SK-N-SH treated with all-trans-retinoic acid at 6 μM for 48 hours (cell line): ENCODE measurements at regions not wholly inside any gene's neighbourhood (a gene's known extent, or its start where the extent isn't known, plus 50 kb on each side); places are given as distances from the start of the nearest gene placed in this dataset.

Source experiments
- ATAC-seq: fragments of 200-7000 bp; cut with Tn5 transposase; 3 replicates; pipeline ENCODE4 v1.9.1; 2020; ENCODE audit warnings: mild to moderate bottlenecking, moderate library complexity
- ARNTL ChIP-seq: fragments of 450-650 bp; formaldehyde crosslinking; IDR thresholded peaks from 2 replicates; pipeline ENCODE4 v1.5.0; 2020; ENCODE audit warnings: low read depth, mild to moderate bottlenecking, moderate library complexity, borderline replicate concordance
- BACH2 ChIP-seq: fragments of 250-450 bp; sonication (Bioruptor Pico); IDR thresholded peaks from 2 replicates; pipeline ENCODE4 v1.9.0; 2021; ENCODE audit warnings: mild to moderate bottlenecking, borderline replicate concordance
- CREB5 ChIP-seq: fragments of 250-450 bp; sonication (Bioruptor Pico); IDR thresholded peaks from 2 replicates; pipeline ENCODE4 v1.5.1; 2020; ENCODE audit warnings: low read depth, mild to moderate bottlenecking, moderate library complexity
- CSDC2 ChIP-seq: fragments of 250-450 bp; sonication (Bioruptor Pico); IDR thresholded peaks from 2 replicates; pipeline ENCODE4 v1.5.0; 2020; ENCODE audit warnings: mild to moderate bottlenecking, moderate library complexity
- CSRNP3 ChIP-seq: fragments of 250-450 bp; sonication (Bioruptor Pico); IDR thresholded peaks from 2 replicates; pipeline ENCODE4 v1.5.1; 2021; ENCODE audit warnings: mild to moderate bottlenecking, moderate library complexity
- ESRRG ChIP-seq: fragments of 250-450 bp; sonication (Bioruptor Pico); IDR thresholded peaks from 2 replicates; pipeline ENCODE4 v1.6.1; 2021; ENCODE audit warnings: mild to moderate bottlenecking
- GLIS3 ChIP-seq: fragments of 250-450 bp; sonication (Bioruptor Pico); IDR thresholded peaks from 2 replicates; pipeline ENCODE4 v1.5.0; 2020; ENCODE audit warnings: mild to moderate bottlenecking, moderate library complexity
- ISL1 ChIP-seq: fragments of 250-450 bp; sonication (Bioruptor Pico); IDR thresholded peaks from 2 replicates; pipeline ENCODE4 v2.1.2; 2022; ENCODE audit warnings: mild to moderate bottlenecking, moderate library complexity
- OSR1 ChIP-seq: fragments of 250-450 bp; sonication (Bioruptor Pico); IDR thresholded peaks from 2 replicates; pipeline ENCODE4 v1.8.0; 2022; ENCODE audit warnings: moderate library complexity, mild to moderate bottlenecking, inconsistent platforms
- PATZ1 ChIP-seq: fragments of 250-450 bp; sonication (Bioruptor Pico); IDR thresholded peaks from 2 replicates; pipeline ENCODE4 v1.8.0; 2020; ENCODE audit warnings: mild to moderate bottlenecking, moderate library complexity, borderline replicate concordance
- POU6F1 ChIP-seq: fragments of 250-450 bp; sonication (Bioruptor Pico); IDR thresholded peaks from 2 replicates; pipeline ENCODE4 v1.8.0; 2021; ENCODE audit warnings: low read depth, mild to moderate bottlenecking, moderate library complexity, borderline replicate concordance
- SNAI2 ChIP-seq: fragments of 250-450 bp; sonication (Bioruptor Pico); IDR thresholded peaks from 2 replicates; pipeline ENCODE4 v1.5.0; 2020; ENCODE audit warnings: mild to moderate bottlenecking, moderate library complexity
- TCF4 ChIP-seq: fragments of 250-450 bp; sonication (Bioruptor Pico); IDR thresholded peaks from 2 replicates; pipeline ENCODE4 v1.8.0; 2021; ENCODE audit warnings: mild to moderate bottlenecking, moderate library complexity, borderline replicate concordance
- TOX ChIP-seq: fragments of 250-450 bp; sonication (Bioruptor Pico); IDR thresholded peaks from 2 replicates; pipeline ENCODE4 v1.8.0; 2021; ENCODE audit warnings: mild to moderate bottlenecking, moderate library complexity, borderline replicate concordance
- TSHZ2 ChIP-seq: fragments of 250-450 bp; sonication (Bioruptor Pico); IDR thresholded peaks from 2 replicates; pipeline ENCODE4 v1.5.0; 2020; ENCODE audit warnings: mild to moderate bottlenecking, moderate library complexity
- ZC3H10 ChIP-seq: fragments of 250-450 bp; sonication (Bioruptor Pico); IDR thresholded peaks from 2 replicates; pipeline ENCODE4 v1.5.1; 2021; ENCODE audit warnings: mild to moderate bottlenecking, moderate library complexity
- ZFP3 ChIP-seq: fragments of 250-450 bp; sonication (Bioruptor Pico); IDR thresholded peaks from 2 replicates; pipeline ENCODE4 v1.5.0; 2020; ENCODE audit warnings: mild to moderate bottlenecking, moderate library complexity
- ZFP30 ChIP-seq: fragments of 450-650 bp; formaldehyde crosslinking; IDR thresholded peaks from 2 replicates; pipeline ENCODE4 v1.5.0; 2022; ENCODE audit warnings: mild to moderate bottlenecking, moderate library complexity
- ZNF565 ChIP-seq: fragments of 450-650 bp; formaldehyde crosslinking; conservative IDR thresholded peaks from 2 replicates; pipeline ENCODE4 v1.5.0; 2020; ENCODE audit warnings: low read depth, mild to moderate bottlenecking, moderate library complexity
- ZNF8 ChIP-seq: fragments of 450-650 bp; formaldehyde crosslinking; IDR thresholded peaks from 2 replicates; pipeline ENCODE4 v1.5.0; 2020; ENCODE audit warnings: mild to moderate bottlenecking, moderate library complexity

- no peak for ATAC-seq
- no peak for TF ChIP-seq CSRNP3
- TF ChIP-seq TOX, result no peak
- no peak for TF ChIP-seq POU6F1 (CRISPR knock-in tag)
- TF ChIP-seq ZC3H10 (CRISPR knock-in tag), result no peak
- no peak for TF ChIP-seq ZFP3 (CRISPR knock-in tag)
- TF ChIP-seq OSR1 (CRISPR knock-in tag), result no peak
- no peak for TF ChIP-seq ZFP30 (CRISPR knock-in tag)
- no peak for TF ChIP-seq SNAI2 (CRISPR knock-in tag)
- no peak for TF ChIP-seq ZNF565 (CRISPR knock-in tag)
- no peak for TF ChIP-seq ESRRG (CRISPR knock-in tag)
- no peak for TF ChIP-seq GLIS3
- TF ChIP-seq TSHZ2 (CRISPR knock-in tag), result no peak
- no peak for TF ChIP-seq BACH2 (CRISPR knock-in tag)
- TF ChIP-seq CSDC2 (CRISPR knock-in tag), result no peak
Observed at GRCh38 chr2:220717283-220717682, 854.8 kb downstream of the EPHA4 start.

GRCh38 chr2:220736778-220737177 lies 835.3 kb downstream of the EPHA4 start:
- no peak for ATAC-seq
- TF ChIP-seq PATZ1 (CRISPR knock-in tag) (no peak), ARNTL (CRISPR knock-in tag) (no peak), TSHZ2 (CRISPR knock-in tag) (no peak), GLIS3 (no peak), CSDC2 (CRISPR knock-in tag) (no peak), TCF4 (CRISPR knock-in tag) (no peak), ZNF565 (CRISPR knock-in tag) (no peak), CSRNP3 (no peak), ZNF8 (CRISPR knock-in tag) (no peak), ISL1 (CRISPR knock-in tag) (no peak), ZC3H10 (CRISPR knock-in tag) (no peak), CREB5 (CRISPR knock-in tag) (no peak)
- TF ChIP-seq, all 23 proteins: peak for 0
